KMS-11 (cell line): ENCODE measurements at regions not wholly inside any gene's neighbourhood (a gene's known extent, or its start where the extent isn't known, plus 50 kb on each side); places are given as distances from the start of the nearest gene placed in this dataset.

Experiments used
- H2AFZ ChIP-seq: fragments of 200-600 bp; sonication (generic); 2 replicates; pipeline ENCODE4 v1.6.1; 2016; ENCODE audit warnings: antibody characterized with exemption, mixed run types, low read depth
- H3K27ac ChIP-seq: fragments of 200-600 bp; sonication (generic); 2 replicates; pipeline ENCODE4 v1.6.1; 2016; ENCODE audit warnings: mild to moderate bottlenecking, mixed run types
- H3K27me3 ChIP-seq: fragments of 200-600 bp; sonication (generic); 2 replicates; pipeline ENCODE4 v1.6.1; 2017; ENCODE audit warnings: mild to moderate bottlenecking, low read depth, mixed run types, moderate library complexity; ENCODE audit not compliant: insufficient read depth
- H3K36me3 ChIP-seq: fragments of 200-600 bp; sonication (generic); 2 replicates; pipeline ENCODE4 v1.6.1; 2017; ENCODE audit warnings: mild to moderate bottlenecking, mixed run types; ENCODE audit not compliant: insufficient read depth
- H3K4me1 ChIP-seq: fragments of 200-600 bp; sonication (generic); 2 replicates; pipeline ENCODE4 v1.6.1; 2016; ENCODE audit warnings: mild to moderate bottlenecking, low read depth, mixed run types; ENCODE audit not compliant: poor library complexity, severe bottlenecking
- H3K4me2 ChIP-seq: fragments of 200-600 bp; sonication (generic); 2 replicates; pipeline ENCODE4 v1.7.0; 2016; ENCODE audit warnings: mild to moderate bottlenecking, mixed run types
- H3K4me3 ChIP-seq: fragments of 200-600 bp; sonication (generic); IDR thresholded peaks from 2 replicates; pipeline ENCODE4 v1.6.1; 2017; ENCODE audit warnings: low read depth, low read length, mixed read lengths; ENCODE audit not compliant: insufficient read depth
- H3K79me2 ChIP-seq: fragments of 200-600 bp; sonication (generic); 2 replicates; pipeline ENCODE4 v1.6.1; 2016; ENCODE audit warnings: low read depth, mixed run types; ENCODE audit not compliant: insufficient read depth
- H3K9ac ChIP-seq: fragments of 200-600 bp; sonication (generic); 2 replicates; pipeline ENCODE4 v1.6.1; 2016; ENCODE audit warnings: mild to moderate bottlenecking, mixed run types
- H4K20me1 ChIP-seq: fragments of 200-600 bp; sonication (generic); 2 replicates; pipeline ENCODE4 v1.6.1; 2016; ENCODE audit warnings: mild to moderate bottlenecking, mixed run types; ENCODE audit not compliant: insufficient read depth
- CTCF ChIP-seq: fragments of 200-600 bp; sonication (generic); conservative IDR thresholded peaks from 2 replicates; pipeline ENCODE4 v1.6.1; 2017; ENCODE audit warnings: low read depth, mild to moderate bottlenecking, antibody characterized with exemption, low read length, moderate library complexity, mixed read lengths

DNA sequence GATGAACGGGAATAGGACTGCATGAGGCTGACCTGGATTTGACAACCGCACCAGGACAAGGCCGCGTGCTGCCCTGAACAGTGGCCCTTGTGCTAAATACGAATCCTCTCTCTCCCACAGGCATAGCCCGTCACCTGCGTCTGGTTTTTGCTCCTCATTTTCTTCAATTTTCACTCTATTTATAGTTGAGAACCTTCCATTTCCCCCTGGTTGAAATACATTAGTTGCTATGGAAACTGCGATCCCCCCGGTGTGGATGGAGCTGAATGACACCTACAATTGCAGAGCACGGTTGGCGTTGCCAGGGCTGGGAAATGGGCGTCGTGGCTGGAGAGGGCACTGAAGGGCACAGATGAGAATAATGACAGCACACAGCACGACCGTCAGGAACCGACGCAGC, 158.6 kb upstream of the PITRM1 start:
- Histone ChIP-seq H3K36me3 (no peaks in the 10 kb centered on the region), H4K20me1 (no peaks in the 10 kb centered on the region), H3K9ac (no peak overlapping the region), H3K4me2 (no peak overlapping the region), H3K4me3 (no peak overlapping the region), H3K4me1 (no peaks in the 10 kb centered on the region), H3K27me3 (no peaks in the 10 kb centered on the region), H3K27ac (no peak overlapping the region), H3K79me2 (no peaks in the 10 kb centered on the region), H2AFZ (no peak overlapping the region)
- no peak for TF ChIP-seq CTCF

DNA sequence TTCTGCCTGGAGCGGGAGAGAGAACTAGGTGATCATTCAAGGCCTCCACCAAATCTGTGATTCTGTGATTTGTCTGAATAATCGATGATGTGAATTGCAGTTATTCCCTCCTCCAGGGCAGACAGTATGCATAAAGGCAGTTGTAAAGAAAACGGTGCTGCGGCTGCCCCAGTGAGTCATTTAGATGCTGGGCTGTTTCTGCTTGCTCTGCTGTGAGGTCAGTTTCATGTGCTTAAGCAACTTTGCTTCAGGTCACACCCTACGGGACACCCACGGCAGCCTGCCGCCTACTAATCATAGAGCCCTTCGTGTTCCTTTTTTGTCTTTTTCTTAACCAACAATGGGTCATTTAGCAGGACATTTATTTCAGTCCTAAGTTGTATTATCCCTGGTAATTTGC, 158.1 kb upstream of the PITRM1 start:
- no peak for TF ChIP-seq CTCF
- Histone ChIP-seq H3K4me2 (no peak overlapping the region), H3K27ac (no peak overlapping the region), H3K36me3 (no peaks in the 10 kb centered on the region), H4K20me1 (no peaks in the 10 kb centered on the region), H3K27me3 (no peaks in the 10 kb centered on the region), H3K4me3 (no peak overlapping the region), H3K9ac (no peak overlapping the region), H3K79me2 (no peaks in the 10 kb centered on the region), H3K4me1 (no peaks in the 10 kb centered on the region), H2AFZ (no peak overlapping the region)

DNA sequence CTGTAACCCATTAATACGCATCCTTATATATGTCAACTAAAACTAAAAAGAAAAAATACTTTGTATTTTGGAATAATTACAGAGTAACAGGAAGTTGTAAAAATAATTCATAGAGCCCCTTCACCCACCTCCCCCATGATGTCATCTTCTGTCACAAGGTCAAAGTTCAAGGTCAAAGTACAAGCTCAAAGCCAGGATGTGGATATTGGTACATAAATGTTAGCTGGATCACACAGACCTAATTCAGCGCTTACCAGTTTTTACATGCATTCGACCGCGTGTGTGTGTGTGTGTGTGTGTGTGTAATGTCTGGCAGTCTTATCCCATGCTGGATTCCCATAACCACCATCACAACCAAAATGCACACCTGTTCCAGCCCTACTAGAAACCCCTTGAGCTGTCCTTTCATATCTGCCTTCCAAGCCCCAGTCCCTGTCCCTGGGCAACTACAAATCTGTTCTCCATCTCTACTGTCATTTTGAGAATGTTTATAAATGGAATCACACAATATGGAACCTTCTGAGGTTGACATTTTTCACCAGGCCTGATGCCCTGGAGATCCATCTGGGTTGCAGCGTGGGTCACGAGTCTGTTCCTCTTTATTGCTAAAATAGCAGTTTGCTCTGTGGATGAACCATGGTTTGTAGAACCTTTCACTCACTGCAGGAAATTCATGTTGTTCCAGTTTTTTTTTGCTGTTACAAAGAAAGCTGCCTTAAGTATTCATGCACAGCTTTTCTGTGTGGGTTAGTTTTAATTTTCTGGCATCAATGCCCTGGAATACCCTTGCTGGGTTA, 153.6 kb upstream of the PITRM1 start:
- no peak for TF ChIP-seq CTCF
- Histone ChIP-seq H3K79me2 (no peaks in the 10 kb centered on the region), H2AFZ (no peak overlapping the region), H3K9ac (no peak overlapping the region), H3K4me2 (no peak overlapping the region), H3K27me3 (no peaks in the 10 kb centered on the region), H3K36me3 (no peaks in the 10 kb centered on the region), H4K20me1 (no peaks in the 10 kb centered on the region), H3K4me1 (no peaks in the 10 kb centered on the region), H3K27ac (no peak overlapping the region), H3K4me3 (no peak overlapping the region)

DNA sequence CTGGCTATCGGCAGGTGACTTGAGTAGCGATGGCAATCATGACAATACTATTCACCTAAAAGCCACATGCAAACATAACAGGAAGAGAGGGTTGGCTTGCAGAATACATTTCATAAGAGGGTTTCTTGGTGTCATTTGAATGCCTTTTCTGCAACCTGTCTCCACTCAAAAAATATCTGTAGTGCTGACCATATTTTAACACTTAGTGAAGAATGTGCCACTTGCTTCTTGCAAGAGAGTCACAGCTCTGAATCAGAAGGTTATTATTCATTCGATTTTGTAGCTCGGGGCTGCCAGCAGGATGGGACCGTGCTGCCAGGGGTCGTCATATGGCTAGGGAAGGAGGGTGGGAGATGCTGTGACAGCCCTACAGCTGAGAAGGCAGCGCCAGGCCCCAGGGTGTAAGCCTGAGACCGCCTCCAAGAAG, 152.0 kb upstream of the PITRM1 start:
- no peak overlapping the region for H3K4me3 ChIP-seq
- no peak for TF ChIP-seq CTCF
- no peak overlapping the region for H3K9ac ChIP-seq
- H2AFZ ChIP-seq: no peak overlapping the region
- no peaks in the 10 kb centered on the region for H3K4me1 ChIP-seq
- H3K79me2 ChIP-seq: no peaks in the 10 kb centered on the region
- no peaks in the 10 kb centered on the region for H3K36me3 ChIP-seq
- no peaks in the 10 kb centered on the region for H4K20me1 ChIP-seq
- no peak overlapping the region for H3K27ac ChIP-seq
- H3K27me3 ChIP-seq: no peaks in the 10 kb centered on the region
- H3K4me2 ChIP-seq: no peak overlapping the region
